Ishikawa (cell line): ENCODE measurements at regions not wholly inside any gene's neighbourhood (a gene's known extent, or its start where the extent isn't known, plus 50 kb on each side); places are given as distances from the start of the nearest gene placed in this dataset.

Experiments used
- CEBPB ChIP-seq: IDR thresholded peaks from 2 replicates; pipeline ENCODE4 v1.6.1; 2012
- CREB1 ChIP-seq: IDR thresholded peaks from 2 replicates; pipeline ENCODE4 v1.6.1; 2012; ENCODE audit warnings: low read depth
- FOXM1 ChIP-seq: IDR thresholded peaks from 2 replicates; pipeline ENCODE4 v1.6.1; 2012; ENCODE audit warnings: low read depth, borderline replicate concordance
- MAX ChIP-seq: IDR thresholded peaks from 2 replicates; pipeline ENCODE4 v1.6.1; 2012
- RAD21 ChIP-seq: IDR thresholded peaks from 2 replicates; pipeline ENCODE4 v1.6.1; 2012; ENCODE audit warnings: low read depth
- TAF1 ChIP-seq: IDR thresholded peaks from 2 replicates; pipeline ENCODE4 v1.6.1; 2012; ENCODE audit warnings: low read depth, mild to moderate bottlenecking
- TF ChIP-seq, protein P1 (sequence below): IDR thresholded peaks from 2 replicates; pipeline ENCODE4 v1.6.1; 2012

- TF ChIP-seq MAX: no peak
- no peak for TF ChIP-seq FOXM1
- TF ChIP-seq, protein P1, sequence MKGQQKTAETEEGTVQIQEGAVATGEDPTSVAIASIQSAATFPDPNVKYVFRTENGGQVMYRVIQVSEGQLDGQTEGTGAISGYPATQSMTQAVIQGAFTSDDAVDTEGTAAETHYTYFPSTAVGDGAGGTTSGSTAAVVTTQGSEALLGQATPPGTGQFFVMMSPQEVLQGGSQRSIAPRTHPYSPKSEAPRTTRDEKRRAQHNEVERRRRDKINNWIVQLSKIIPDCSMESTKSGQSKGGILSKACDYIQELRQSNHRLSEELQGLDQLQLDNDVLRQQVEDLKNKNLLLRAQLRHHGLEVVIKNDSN: no peak
- no peak for TF ChIP-seq CREB1
- no peak for TF ChIP-seq CEBPB
- no peak for TF ChIP-seq TAF1
- no peak for TF ChIP-seq RAD21
Observed at GRCh38 chr13:87788363-87788762, 117.2 kb downstream of the SLITRK5 start.
